NCI-H748 (cell line): ENCODE measurements at regions not wholly inside any gene's neighbourhood (a gene's known extent, or its start where the extent isn't known, plus 50 kb on each side); places are given as distances from the start of the nearest gene placed in this dataset.
A peak's percentile ranks its signal among the peaks of the same experiment; 100 is the strongest.
"Not testable (repeated sequence)": the region's sequence is repeated elsewhere in the genome, so short reads cannot be mapped to it uniquely, and the experiment has no call there.

Experiments
- DNase-seq: peaks from one replicate; lab custom pipeline; 2025; ENCODE audit not compliant: unreplicated experiment; lab: John Stamatoyannopoulos, UW

DNA sequence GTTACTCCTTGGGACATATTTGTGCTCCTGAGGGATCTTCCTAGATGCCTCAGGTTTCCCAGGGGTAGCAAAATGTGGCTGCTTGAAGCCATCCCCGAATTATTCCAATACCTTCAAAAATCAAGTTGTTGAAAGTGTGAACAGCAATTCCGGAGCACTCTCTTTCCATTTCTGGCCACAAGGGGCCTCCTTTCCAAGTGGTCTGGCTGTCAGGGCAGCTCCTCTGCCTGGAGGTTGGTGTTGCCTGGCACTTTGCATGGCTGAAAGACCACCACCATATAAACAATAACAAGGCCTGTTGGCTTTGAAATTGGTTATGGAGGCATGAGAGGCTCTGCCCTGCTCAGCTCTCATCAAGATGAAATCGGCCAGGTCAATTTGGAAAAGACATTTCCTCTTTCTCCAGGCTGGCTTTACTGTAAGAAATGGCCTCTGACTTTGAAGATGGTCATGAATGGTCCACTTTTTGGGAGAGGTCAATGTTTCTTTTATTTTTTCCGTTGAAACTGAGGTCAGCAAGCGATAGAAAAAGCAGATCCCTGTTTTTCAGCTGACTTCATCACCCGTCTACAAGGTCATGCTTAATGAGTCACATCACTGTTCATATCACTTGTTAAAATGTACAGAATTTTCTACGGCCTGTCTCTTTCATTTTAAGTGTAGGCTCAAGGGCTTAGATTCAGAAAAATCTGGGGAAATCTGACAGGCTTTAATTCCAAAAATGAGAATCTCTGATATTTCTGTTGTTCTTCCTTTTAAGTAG, 481.1 kb upstream of the ZNF608 start:
- peak; percentile 35 for DNase-seq

GRCh38 chr5:125228363-125229070, 482.1 kb upstream of the ZNF608 start:
- DNase-seq, result peak; percentile 14

DNA sequence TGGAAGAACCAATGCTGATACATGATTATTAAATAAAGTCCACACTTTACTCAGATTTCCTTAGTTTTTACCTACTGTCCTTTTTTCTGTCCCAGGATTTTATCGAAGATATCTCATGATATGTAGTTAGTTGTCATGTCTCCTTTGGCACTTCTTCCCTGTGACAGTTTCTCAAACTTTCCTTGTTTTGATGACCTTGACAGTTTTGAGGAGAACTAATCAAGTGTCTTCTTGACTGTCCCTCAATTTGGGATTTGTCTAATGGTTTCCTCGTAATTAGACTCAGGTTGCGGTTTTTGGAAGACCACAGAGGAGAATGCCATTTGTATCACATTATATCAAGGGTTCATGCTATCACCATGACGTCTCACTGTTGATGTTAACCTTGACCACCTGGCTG, 483.1 kb upstream of the ZNF608 start:
- no peak for DNase-seq

DNA sequence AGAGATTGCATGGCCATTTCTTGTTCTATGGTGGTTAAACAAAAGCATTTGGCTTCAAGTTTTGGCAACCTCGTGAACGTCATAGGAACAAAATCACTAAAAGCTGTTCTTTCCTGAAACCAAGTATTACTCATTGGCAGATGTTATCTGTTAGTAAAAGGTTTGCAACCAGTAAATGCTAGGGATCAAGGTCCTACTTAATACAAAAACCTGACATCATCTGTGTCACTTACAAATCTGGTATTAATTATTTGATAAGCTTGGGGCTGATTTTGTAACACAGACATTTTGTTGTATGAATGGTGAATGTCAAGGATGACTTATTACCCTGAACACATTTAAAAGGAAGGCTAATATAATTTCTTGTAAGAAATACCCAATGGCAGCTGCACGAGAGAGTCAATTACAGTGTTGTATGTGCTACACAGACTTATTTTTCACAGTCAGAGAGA, 486.4 kb upstream of the ZNF608 start:
- DNase-seq, result no peak

- DNase-seq, result no peak
Measured at GRCh38 chr5:125233944-125234343, 487.5 kb upstream of the ZNF608 start.

GRCh38 chr5:125236007-125236406, 489.6 kb upstream of the ZNF608 start:
- no peak for DNase-seq

- DNase-seq, result no peak
Measured at GRCh38 chr5:125236981-125237380, 490.5 kb upstream of the ZNF608 start.

DNA sequence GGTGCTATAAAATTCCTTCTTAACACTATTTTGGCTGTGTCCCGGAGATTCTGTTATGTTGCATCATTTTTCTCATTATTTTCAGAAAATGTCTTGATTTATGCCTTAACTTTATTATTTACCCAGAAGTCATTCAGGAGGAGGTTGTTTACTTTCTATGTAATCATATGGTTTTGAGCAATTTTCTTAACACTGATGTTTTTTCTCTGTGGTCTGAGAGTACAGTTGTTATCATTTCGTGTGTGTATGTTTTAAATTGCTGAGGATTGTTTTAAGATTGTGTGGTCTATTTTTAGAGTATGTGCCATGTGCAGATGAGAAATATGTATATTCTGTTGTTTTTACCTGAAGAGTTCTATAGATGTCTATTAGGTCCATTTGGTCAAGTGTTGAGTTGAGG, 498.1 kb upstream of the ZNF608 start:
- DNase-seq, result no peak

- DNase-seq, result peak; percentile 71
Measured at GRCh38 chr5:125245216-125245615, 498.8 kb upstream of the ZNF608 start.

DNA sequence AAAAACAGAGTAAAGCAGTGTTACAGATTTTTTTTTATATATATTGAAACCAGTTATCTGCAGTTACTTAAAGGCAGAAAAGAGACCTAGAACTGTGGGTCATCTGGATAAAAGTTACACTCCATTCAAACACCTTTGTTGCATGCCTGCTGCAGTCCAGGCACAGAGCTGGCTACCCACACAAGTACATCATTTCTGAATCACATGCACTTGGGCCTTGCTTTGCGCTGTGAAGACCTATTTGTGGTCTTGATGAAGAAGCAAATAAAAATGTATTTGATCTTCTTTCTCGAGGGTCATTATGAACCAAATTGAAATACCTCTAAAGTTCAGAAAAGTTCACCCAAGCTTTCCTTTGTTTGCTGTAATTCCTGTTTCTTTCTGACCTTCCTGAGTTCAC, 503.0 kb upstream of the ZNF608 start:
- DNase-seq, result no peak

DNA sequence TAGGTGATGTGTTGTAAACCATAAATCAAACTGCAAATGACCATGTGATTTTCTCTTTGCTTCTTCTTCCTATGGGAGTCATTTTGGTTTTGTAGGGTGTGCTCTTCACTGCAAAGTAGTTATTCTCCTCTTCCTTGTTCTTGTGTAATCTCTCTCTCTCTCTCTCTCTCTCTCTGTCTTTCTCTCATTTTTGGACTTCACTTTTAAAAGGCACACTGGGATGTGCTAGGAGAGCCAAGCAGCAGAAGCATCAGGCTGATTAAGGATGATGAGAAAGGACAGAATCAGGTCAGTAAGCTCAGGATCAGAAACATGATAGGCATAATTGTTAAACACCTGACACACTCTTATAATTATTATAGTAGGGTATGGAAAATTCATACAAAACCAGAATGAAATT, 505.3 kb upstream of the ZNF608 start:
- DNase-seq, result no peak

- not testable (repeated sequence) for DNase-seq
Measured at GRCh38 chr5:125253634-125254033, 507.2 kb upstream of the ZNF608 start.

GRCh38 chr5:125254267-125254666, 507.8 kb upstream of the ZNF608 start:
- no peak for DNase-seq

GRCh38 chr5:125256296-125256695, 509.9 kb upstream of the ZNF608 start:
- DNase-seq, result no peak

DNA sequence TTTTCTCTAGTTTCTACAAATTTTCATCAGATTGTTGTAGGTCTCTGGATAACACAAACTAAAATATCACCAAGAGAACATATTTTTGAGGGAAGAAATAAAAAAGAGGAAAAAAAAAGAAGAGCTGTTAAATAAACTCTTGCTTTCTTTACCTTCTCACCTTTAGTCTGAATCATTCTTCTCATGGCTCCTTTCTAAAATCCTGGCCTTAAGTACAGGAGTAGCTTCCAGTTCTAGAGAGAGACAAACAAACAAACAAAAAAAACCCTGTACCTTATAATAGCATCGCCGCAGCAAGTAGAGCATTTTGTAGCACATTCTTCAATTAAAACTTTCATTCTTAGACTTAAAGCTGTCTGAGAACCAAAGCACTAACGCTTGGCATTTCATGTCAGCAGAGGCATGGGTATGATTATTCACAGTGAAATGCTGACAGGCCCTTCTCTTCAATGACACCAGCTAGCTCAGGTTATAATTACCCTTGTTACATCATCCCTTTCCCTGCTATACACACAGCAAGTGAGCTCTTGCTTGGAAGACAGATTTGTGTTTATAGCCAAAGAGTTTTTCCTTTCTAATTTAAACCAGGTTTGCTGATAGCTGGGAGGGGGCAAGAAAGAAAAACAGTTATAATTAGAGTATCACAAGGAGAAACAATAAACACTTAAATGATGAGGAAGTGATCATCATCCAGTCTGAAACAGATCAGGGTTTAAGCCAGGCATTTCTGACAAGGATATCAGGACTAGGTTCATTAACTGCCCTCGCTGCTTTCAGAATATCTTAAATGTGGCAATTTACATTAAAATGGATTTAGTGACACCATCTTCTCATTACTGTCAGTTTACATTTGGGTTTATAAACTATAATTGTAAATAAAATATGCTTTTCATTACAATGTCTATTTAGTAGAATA, 510.9 kb upstream of the ZNF608 start:
- peak; percentile 59 for DNase-seq

DNA sequence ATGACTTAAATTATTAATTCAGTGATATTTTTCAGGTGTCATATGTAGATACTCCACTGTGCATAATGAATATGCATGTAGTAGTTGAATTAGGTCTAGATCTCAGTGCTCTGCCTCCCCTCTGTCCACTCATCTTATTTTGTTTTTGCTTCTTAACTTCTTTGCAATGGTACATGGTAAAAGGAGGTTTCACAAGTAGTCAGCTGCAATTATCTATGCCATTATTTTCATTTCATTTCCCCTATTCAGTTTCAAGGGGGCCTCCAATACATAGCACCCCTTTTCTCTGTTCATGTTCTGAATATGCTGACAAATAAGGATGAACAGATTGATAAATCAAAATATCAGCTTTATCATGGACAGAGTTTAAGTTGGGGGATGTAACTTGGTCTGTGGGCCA, 511.6 kb upstream of the ZNF608 start:
- DNase-seq, result no peak

- no peak for DNase-seq
Measured at GRCh38 chr5:125258615-125259014, 512.2 kb upstream of the ZNF608 start.

DNA sequence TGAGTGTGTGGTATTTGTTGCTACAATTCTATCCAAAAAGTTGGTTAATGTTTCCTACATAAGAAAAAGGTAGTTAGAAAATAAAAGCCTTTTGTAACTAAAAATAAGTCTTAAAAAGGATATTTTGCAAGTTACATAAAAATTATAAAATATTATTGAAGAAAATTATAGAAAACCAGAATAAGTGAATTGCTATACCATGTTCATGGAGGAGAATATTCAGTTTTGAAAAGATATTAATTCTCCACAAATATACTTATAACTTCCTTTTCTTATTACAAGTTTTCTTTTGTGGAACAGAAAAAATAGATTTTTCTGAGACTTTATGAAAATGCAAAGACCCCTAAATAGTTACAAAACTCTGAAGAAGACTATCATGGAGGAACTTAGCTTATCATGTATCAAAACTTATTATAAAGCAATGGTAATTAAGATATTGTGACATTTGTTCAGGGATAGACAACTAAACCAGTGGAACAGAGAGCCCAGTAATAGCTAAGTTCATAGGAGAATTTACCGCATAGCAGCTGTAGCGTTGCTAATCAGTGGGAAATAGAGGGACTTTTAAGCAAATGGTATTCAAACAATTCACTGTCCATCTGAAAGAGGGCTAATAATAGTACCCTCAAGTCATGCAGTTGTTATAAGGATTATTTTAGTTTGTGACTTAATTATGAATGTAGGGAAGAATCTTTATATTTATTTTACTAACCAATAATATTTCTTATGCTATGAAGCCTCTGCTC, 515.2 kb upstream of the ZNF608 start:
- no peak for DNase-seq

GRCh38 chr5:125262782-125263181, 516.3 kb upstream of the ZNF608 start:
- DNase-seq, result no peak

DNA sequence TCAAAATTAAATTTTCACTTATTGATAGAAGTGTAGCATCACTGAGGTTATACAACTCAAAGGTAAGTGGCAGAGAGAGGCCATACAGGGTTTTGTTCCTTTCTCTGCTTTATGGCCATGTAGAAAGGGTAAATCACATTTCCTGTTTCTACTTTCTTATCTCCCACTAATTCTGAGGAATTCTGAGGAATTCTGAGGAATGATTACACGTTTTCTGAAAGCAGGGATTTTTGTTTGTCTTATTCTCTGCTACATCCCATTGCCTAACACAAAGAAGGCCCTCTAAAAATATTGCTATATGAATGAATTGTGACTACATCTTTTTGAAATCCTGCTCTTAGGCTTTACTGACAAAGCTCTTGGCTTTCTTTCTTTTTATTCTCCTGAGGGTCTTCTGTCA, 516.9 kb upstream of the ZNF608 start:
- DNase-seq, result no peak

DNA sequence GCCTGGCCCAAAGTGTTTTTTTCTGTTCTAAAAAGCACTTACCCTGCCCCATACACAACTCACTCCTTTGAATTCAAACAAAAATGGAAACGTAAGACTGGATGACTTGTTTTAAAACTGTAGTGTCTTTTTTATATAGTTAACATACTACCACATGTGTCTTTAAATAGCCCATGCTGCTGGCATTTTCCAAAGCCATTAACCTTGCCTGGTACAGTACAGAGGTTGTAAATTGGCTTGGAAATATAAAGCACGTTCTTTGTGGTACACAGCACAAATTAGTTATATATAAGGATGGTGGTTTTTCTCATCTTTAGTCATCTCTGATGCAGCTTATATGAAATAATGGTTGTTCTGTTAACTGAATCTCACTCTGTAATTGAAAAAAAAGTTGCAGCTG, 519.7 kb upstream of the ZNF608 start:
- no peak for DNase-seq
